ENCODE measurements at regions not wholly inside any gene's neighbourhood (a gene's known extent, or its start where the extent isn't known, plus 50 kb on each side); places are given as distances from the start of the nearest gene placed in this dataset.

- H3K9me3 Mint-ChIP-seq, result peaks cover 0 to 4% (median 0%) of the 10 kb centered on the region in 3 donors
- Histone ChIP-seq H3K36me3 (ENCODE audit: control insufficient read depth in 2 of 2, extremely low read depth in 1 of 2, insufficient read depth in 1 of 2, low read length in 1 of 2) (no peaks in the 10 kb centered on the region), H3K4me3 (ENCODE audit: control insufficient read depth in 1 of 2, extremely low read depth in 1 of 2, low read length in 1 of 2) (no peak overlapping the region), H3K4me1 (ENCODE audit: control insufficient read depth in 1 of 2, extremely low read depth in 1 of 2, insufficient read depth in 2 of 2, low read length in 2 of 2) (no peaks in the 10 kb centered on the region), H3K9me3 (no peaks in the 10 kb centered on the region), H3K27ac (ENCODE audit: low read length) (no peak overlapping the region), H3K27me3 (replicated peaks in 1 of 2; ENCODE audit: control insufficient read depth in 2 of 2, extremely low read depth in 1 of 2, insufficient read depth in 2 of 2, low read length in 1 of 2) (no peaks in the 10 kb centered on the region)
- H3K27me3 Mint-ChIP-seq, result no peaks in the 10 kb centered on the region
- no peak overlapping the region for H3K4me3 Mint-ChIP-seq
- H3K36me3 Mint-ChIP-seq, result no peaks in the 10 kb centered on the region
- POLR2A ChIA-PET, result no interaction called here
- H3K27ac Mint-ChIP-seq, result no peak overlapping the region
- CTCF ChIA-PET, result no interaction called here
- no peak for ATAC-seq (replicated peaks in 1 of 4)
- no peak for DNase-seq
- H3K4me1 Mint-ChIP-seq, result no peaks in the 10 kb centered on the region
Observed at GRCh38 chr13:58300224-58300623, 668.7 kb downstream of the PCDH17 start.

- ChIA-PET CTCF (no interaction called here), POLR2A (no interaction called here)
- WGBS (ENCODE audit: insufficient coverage), result no CpG with 5 or more reads among the region's 1 CpG
- H3K27ac Mint-ChIP-seq, result no peak overlapping the region
- no peak for ATAC-seq (replicated peaks in 1 of 4)
- no peak for DNase-seq
- Histone ChIP-seq H3K27me3 (replicated peaks in 1 of 2; ENCODE audit: control insufficient read depth in 2 of 2, extremely low read depth in 1 of 2, insufficient read depth in 2 of 2, low read length in 1 of 2) (no peaks in the 10 kb centered on the region), H3K27ac (ENCODE audit: low read length) (no peak overlapping the region), H3K9me3 (no peaks in the 10 kb centered on the region), H3K4me1 (ENCODE audit: control insufficient read depth in 1 of 2, extremely low read depth in 1 of 2, insufficient read depth in 2 of 2, low read length in 2 of 2) (no peaks in the 10 kb centered on the region), H3K4me3 (ENCODE audit: control insufficient read depth in 1 of 2, extremely low read depth in 1 of 2, low read length in 1 of 2) (no peak overlapping the region), H3K36me3 (ENCODE audit: control insufficient read depth in 2 of 2, extremely low read depth in 1 of 2, insufficient read depth in 1 of 2, low read length in 1 of 2) (no peaks in the 10 kb centered on the region)
- no peaks in the 10 kb centered on the region for H3K27me3 Mint-ChIP-seq
- no peaks in the 10 kb centered on the region for H3K36me3 Mint-ChIP-seq
- H3K4me3 Mint-ChIP-seq, result no peak overlapping the region
- peaks cover 0 to 4% (median 0%) of the 10 kb centered on the region in 3 donors for H3K9me3 Mint-ChIP-seq
- no peaks in the 10 kb centered on the region for H3K4me1 Mint-ChIP-seq
Observed at GRCh38 chr13:58300974-58301681, 669.6 kb downstream of the PCDH17 start.

DNA sequence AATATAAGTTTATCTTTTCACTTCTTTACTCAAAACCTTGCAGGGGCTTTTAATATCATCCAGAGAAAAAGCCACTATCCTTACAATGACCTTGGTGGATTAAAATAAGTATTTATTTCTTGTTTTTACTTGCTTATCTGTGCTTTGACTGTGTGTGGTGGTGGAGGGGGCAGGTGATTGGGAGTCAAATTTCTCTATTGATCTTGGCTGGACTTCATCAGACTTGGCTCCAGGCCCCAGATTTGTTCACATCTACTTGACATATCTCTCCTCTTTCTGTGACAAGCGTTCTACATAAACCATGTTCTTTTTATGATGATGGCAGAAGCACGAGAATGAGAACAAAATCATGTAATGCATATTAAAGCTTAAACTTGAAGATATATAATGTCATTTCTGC is 670.8 kb downstream of the PCDH17 start:
- ATAC-seq (replicated peaks in 1 of 4) (no peak), DNase-seq (no peak)
- CTCF ChIA-PET, result no interaction called here
- Mint-ChIP-seq H3K4me3 (no peak overlapping the region), H3K4me1 (no peaks in the 10 kb centered on the region), H3K36me3 (no peaks in the 10 kb centered on the region), H3K27me3 (no peaks in the 10 kb centered on the region), H3K27ac (no peak overlapping the region), H3K9me3 (peaks cover 0 to 7% (median 2%) of the 10 kb centered on the region in 3 donors)
- POLR2A ChIA-PET, result no interaction called here
- Histone ChIP-seq H3K4me1 (ENCODE audit: control insufficient read depth in 1 of 2, extremely low read depth in 1 of 2, insufficient read depth in 2 of 2, low read length in 2 of 2) (no peaks in the 10 kb centered on the region), H3K36me3 (ENCODE audit: control insufficient read depth in 2 of 2, extremely low read depth in 1 of 2, insufficient read depth in 1 of 2, low read length in 1 of 2) (no peaks in the 10 kb centered on the region), H3K4me3 (ENCODE audit: control insufficient read depth in 1 of 2, extremely low read depth in 1 of 2, low read length in 1 of 2) (no peak overlapping the region), H3K27me3 (replicated peaks in 1 of 2; ENCODE audit: control insufficient read depth in 2 of 2, extremely low read depth in 1 of 2, insufficient read depth in 2 of 2, low read length in 1 of 2) (no peaks in the 10 kb centered on the region), H3K27ac (ENCODE audit: low read length) (no peak overlapping the region), H3K9me3 (no peaks in the 10 kb centered on the region)
- no CpG with 5 or more reads among the region's 2 CpGs for WGBS (ENCODE audit: insufficient coverage)

- H3K36me3 ChIP-seq (ENCODE audit: control insufficient read depth in 2 of 2, extremely low read depth in 1 of 2, insufficient read depth in 1 of 2, low read length in 1 of 2), result no peaks in the 10 kb centered on the region
- H3K4me3 Mint-ChIP-seq, result no peak overlapping the region
- no peaks in the 10 kb centered on the region for H3K36me3 Mint-ChIP-seq
- peaks cover 2 to 7% (median 5%) of the 10 kb centered on the region in 3 donors for H3K9me3 Mint-ChIP-seq
- no CpG with 5 or more reads among the region's 1 CpG for WGBS (ENCODE audit: insufficient coverage)
- H3K27me3 ChIP-seq (replicated peaks in 1 of 2; ENCODE audit: control insufficient read depth in 2 of 2, extremely low read depth in 1 of 2, insufficient read depth in 2 of 2, low read length in 1 of 2), result no peaks in the 10 kb centered on the region
- H3K27ac ChIP-seq (ENCODE audit: low read length), result no peak overlapping the region
- ChIA-PET CTCF (no interaction called here), POLR2A (interaction anchor here in 1 of 2 donors (0.9 kb wide), 1 partner anchor 1081 kb away, joined by 4 read pairs; no protein-coding TSS in a partner anchor)
- H3K27ac Mint-ChIP-seq, result no peak overlapping the region
- no peaks in the 10 kb centered on the region for H3K4me1 Mint-ChIP-seq
- no peak for ATAC-seq (replicated peaks in 1 of 4)
- H3K4me1 ChIP-seq (ENCODE audit: control insufficient read depth in 1 of 2, extremely low read depth in 1 of 2, insufficient read depth in 2 of 2, low read length in 2 of 2), result no peaks in the 10 kb centered on the region
- H3K27me3 Mint-ChIP-seq, result no peaks in the 10 kb centered on the region
- H3K9me3 ChIP-seq, result no peaks in the 10 kb centered on the region
- DNase-seq, result no peak
- no peak overlapping the region for H3K4me3 ChIP-seq (ENCODE audit: control insufficient read depth in 1 of 2, extremely low read depth in 1 of 2, low read length in 1 of 2)
Observed at GRCh38 chr13:58306062-58306461, 674.5 kb downstream of the PCDH17 start.

DNA sequence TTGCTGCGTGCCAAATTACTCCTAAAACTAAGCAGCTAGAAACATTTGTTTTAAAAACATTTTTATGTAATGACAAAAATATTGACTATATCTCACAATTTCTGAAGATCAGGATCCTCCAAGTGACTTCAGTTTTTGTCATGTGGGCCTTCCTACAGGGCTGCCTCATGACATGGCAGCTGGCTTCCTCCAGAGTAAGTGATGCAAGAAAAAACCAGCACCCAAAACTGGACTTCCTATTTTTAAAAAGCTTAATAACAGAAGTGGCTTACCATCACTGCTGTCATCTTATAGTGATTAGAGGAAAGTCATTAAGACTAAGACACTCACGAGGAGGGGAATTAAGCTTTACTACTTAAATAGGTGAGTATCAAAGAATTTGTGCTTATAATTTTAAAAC is 681.7 kb downstream of the PCDH17 start:
- Histone ChIP-seq H3K4me1 (ENCODE audit: control insufficient read depth in 1 of 2, extremely low read depth in 1 of 2, insufficient read depth in 2 of 2, low read length in 2 of 2) (no peaks in the 10 kb centered on the region), H3K4me3 (ENCODE audit: control insufficient read depth in 1 of 2, extremely low read depth in 1 of 2, low read length in 1 of 2) (no peak overlapping the region), H3K27ac (ENCODE audit: low read length) (no peak overlapping the region), H3K36me3 (ENCODE audit: control insufficient read depth in 2 of 2, extremely low read depth in 1 of 2, insufficient read depth in 1 of 2, low read length in 1 of 2) (no peaks in the 10 kb centered on the region), H3K9me3 (no peaks in the 10 kb centered on the region), H3K27me3 (replicated peaks in 1 of 2; ENCODE audit: control insufficient read depth in 2 of 2, extremely low read depth in 1 of 2, insufficient read depth in 2 of 2, low read length in 1 of 2) (no peaks in the 10 kb centered on the region)
- Mint-ChIP-seq H3K36me3 (no peaks in the 10 kb centered on the region), H3K27me3 (no peaks in the 10 kb centered on the region), H3K27ac (no peak overlapping the region), H3K4me3 (no peak overlapping the region), H3K4me1 (no peaks in the 10 kb centered on the region), H3K9me3 (peaks cover 0 to 5% (median 4%) of the 10 kb centered on the region in 3 donors)
- POLR2A ChIA-PET, result no interaction called here
- no peak for ATAC-seq (replicated peaks in 1 of 4)
- no CpG with 5 or more reads among the region's 2 CpGs for WGBS (ENCODE audit: insufficient coverage)
- no peak for DNase-seq
- CTCF ChIA-PET, result interaction anchor here in 1 of 2 donors (0.5 kb wide), 1 partner anchor 8 kb away, joined by 11 read pairs; no protein-coding TSS in a partner anchor

DNA sequence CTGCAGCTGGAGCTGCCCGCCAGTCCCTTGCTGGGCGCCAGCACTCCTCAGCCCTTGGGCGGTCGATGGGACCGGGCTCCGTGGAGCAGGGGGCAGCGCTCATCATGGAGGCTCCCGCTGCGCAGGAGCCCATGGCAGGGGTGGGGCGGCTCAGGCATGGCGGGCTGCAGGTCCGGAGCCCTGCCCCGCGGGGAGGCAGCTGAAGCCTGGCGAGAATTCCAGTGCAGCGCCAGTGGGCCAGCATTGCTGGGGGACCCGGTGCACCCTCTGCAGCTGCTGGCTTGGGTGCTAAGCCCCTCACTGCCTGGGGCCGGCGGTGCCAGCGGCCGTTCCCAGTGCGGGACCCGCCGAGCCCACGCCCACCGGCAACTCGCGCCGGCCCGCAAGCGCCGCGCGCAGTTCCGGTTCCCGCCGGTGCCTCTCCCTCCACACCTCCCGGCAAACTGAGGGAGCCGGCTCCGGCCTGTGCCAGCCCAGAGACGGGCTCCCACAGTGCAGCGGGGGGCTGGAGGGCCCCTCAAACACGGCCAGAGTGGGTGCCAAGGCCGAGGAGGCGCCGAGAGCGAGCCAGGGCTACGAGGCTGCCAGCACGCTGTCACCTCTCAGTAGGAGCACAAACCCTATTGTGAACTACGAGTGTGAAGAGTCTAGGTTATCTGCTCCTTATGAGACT is 687.1 kb downstream of the PCDH17 start:
- ChIA-PET CTCF (no interaction called here), POLR2A (no interaction called here)
- H3K27me3 ChIP-seq (replicated peaks in 1 of 2; ENCODE audit: control insufficient read depth in 2 of 2, extremely low read depth in 1 of 2, insufficient read depth in 2 of 2, low read length in 1 of 2), result no peaks in the 10 kb centered on the region
- no peaks in the 10 kb centered on the region for H3K9me3 ChIP-seq
- Mint-ChIP-seq H3K4me3 (no peak overlapping the region), H3K4me1 (no peaks in the 10 kb centered on the region), H3K27me3 (no peaks in the 10 kb centered on the region), H3K36me3 (no peaks in the 10 kb centered on the region), H3K27ac (no peak overlapping the region), H3K9me3 (peaks cover 3 to 9% (median 7%) of the 10 kb centered on the region in 3 donors)
- H3K27ac ChIP-seq (ENCODE audit: low read length), result no peak overlapping the region
- H3K36me3 ChIP-seq (ENCODE audit: control insufficient read depth in 2 of 2, extremely low read depth in 1 of 2, insufficient read depth in 1 of 2, low read length in 1 of 2), result no peaks in the 10 kb centered on the region
- ATAC-seq (replicated peaks in 1 of 4) (no peak), DNase-seq (no peak)
- 94% methylated on average over 47 of the region's 50 CpGs for WGBS (ENCODE audit: insufficient coverage)
- no peak overlapping the region for H3K4me3 ChIP-seq (ENCODE audit: control insufficient read depth in 1 of 2, extremely low read depth in 1 of 2, low read length in 1 of 2)
- no peaks in the 10 kb centered on the region for H3K4me1 ChIP-seq (ENCODE audit: control insufficient read depth in 1 of 2, extremely low read depth in 1 of 2, insufficient read depth in 2 of 2, low read length in 2 of 2)

Measured in T-cell (primary cell).